A673 (cell line): ENCODE measurements at regions not wholly inside any gene's neighbourhood (a gene's known extent, or its start where the extent isn't known, plus 50 kb on each side); places are given as distances from the start of the nearest gene placed in this dataset.

Experiments
- BruUV-seq: library from RNA; stranded (reverse); fragments of 400-500 nt; replicated peaks from 2 replicates; lab custom pipeline; 2021; lab: Mats Ljungman, UMichigan
- CTCF ChIA-PET: fragments of 300-600 bp; sonication (Branson Sonifier 250); formaldehyde crosslinking; loops from one replicate; lab custom pipeline; 2022; ENCODE audit warnings: antibody characterized with exemption; lab: Charles Lee
- POLR2A ChIA-PET: fragments of 300-600 bp; sonication (Branson Sonifier 250); formaldehyde crosslinking; loops from one replicate; lab custom pipeline; 2022; ENCODE audit warnings: antibody characterized with exemption; ENCODE audit not compliant: low non-redundant PET; lab: Charles Lee
- DNase-seq: peaks from one replicate; pipeline ENCODE4 v3.0.0-alpha.2; 2015; ENCODE audit warnings: low spot score
- H3K27ac ChIP-seq: fragments of 200-600 bp; sonication (generic); 2 replicates; pipeline ENCODE4 v1.5.1; 2016; ENCODE audit warnings: mixed run types, low read depth, mild to moderate bottlenecking, mixed read lengths, antibody characterized with exemption, low read length; ENCODE audit not compliant: poor library complexity, severe bottlenecking
- H3K27me3 ChIP-seq: fragments of 200-600 bp; sonication (generic); replicated peaks from 2 replicates; pipeline ENCODE4 v1.6.1; 2017; ENCODE audit warnings: mixed run types, low read depth, mild to moderate bottlenecking, mixed read lengths, antibody characterized with exemption, low read length; ENCODE audit not compliant: insufficient read depth, poor library complexity
- H3K36me3 ChIP-seq: fragments of 200-600 bp; sonication (generic); 2 replicates; pipeline ENCODE4 v1.6.1; 2016; ENCODE audit warnings: mixed run types, mild to moderate bottlenecking, mixed read lengths, antibody characterized with exemption, low read length; ENCODE audit not compliant: insufficient read depth, poor library complexity, severe bottlenecking
- H3K4me1 ChIP-seq: fragments of 200-600 bp; sonication (generic); 2 replicates; pipeline ENCODE4 v1.6.1; 2017; ENCODE audit warnings: mixed run types, mild to moderate bottlenecking, mixed read lengths, antibody characterized with exemption, low read length; ENCODE audit not compliant: insufficient read depth, poor library complexity, severe bottlenecking
- H3K4me3 ChIP-seq: fragments of 200-600 bp; sonication (generic); 2 replicates; pipeline ENCODE4 v1.5.1; 2016; ENCODE audit warnings: low read depth, mixed run types, mild to moderate bottlenecking, mixed read lengths, low read length; ENCODE audit not compliant: poor library complexity, severe bottlenecking
- H3K9me3 ChIP-seq: fragments of 200-600 bp; sonication (generic); 2 replicates; pipeline ENCODE4 v1.6.1; 2016; ENCODE audit warnings: mixed run types, low read depth, mild to moderate bottlenecking, mixed read lengths, antibody characterized with exemption, low read length; ENCODE audit not compliant: poor library complexity, severe bottlenecking
- EZH2 ChIP-seq: fragments of 200-600 bp; sonication (generic); IDR thresholded peaks from 2 replicates; pipeline ENCODE4 v1.6.1; 2017; ENCODE audit warnings: borderline replicate concordance, low read depth, mild to moderate bottlenecking, mixed read lengths, antibody characterized with exemption, low read length; ENCODE audit not compliant: poor library complexity, severe bottlenecking
- intact Hi-C: fragments of 100-400 bp; cut with micrococcal nuclease; formaldehyde crosslinking; loops from one replicate; pipeline ENCODE4 v1.10.0; 2022; ENCODE audit not compliant: unreplicated experiment
- TF ChIP-seq, protein P1 (sequence below): fragments of 300-800, 200-600 bp; sonication (generic); conservative IDR thresholded peaks from 2 replicates; pipeline ENCODE4 v1.5.1; 2017; ENCODE audit warnings: low read depth, mild to moderate bottlenecking, antibody characterized with exemption, low read length, moderate library complexity, mixed read lengths

DNA sequence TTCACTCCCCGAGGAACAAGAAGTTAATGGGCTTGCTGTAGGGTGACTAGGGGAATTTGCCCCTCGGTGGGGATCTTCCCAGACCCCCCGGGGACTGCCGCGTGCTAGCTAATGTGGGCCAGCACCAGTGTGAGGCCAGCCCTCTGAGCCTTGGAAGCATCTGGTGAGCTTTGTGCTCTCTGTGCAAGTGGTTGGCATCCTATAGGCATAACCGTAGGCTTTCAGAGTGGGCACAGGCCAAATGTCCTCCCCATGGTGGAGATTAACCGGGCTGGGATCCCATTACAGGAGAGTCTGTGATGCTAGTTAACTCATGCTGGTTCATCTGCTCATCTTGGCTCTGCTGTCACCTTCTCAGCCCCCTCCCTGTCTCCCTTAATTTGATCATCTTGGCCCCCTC is 125.7 kb downstream of the TRIM29 start:
- peaks cover 21% of the 10 kb centered on the region for H3K27me3 ChIP-seq
- TF ChIP-seq EZH2: no peak
- TF ChIP-seq, protein P1, sequence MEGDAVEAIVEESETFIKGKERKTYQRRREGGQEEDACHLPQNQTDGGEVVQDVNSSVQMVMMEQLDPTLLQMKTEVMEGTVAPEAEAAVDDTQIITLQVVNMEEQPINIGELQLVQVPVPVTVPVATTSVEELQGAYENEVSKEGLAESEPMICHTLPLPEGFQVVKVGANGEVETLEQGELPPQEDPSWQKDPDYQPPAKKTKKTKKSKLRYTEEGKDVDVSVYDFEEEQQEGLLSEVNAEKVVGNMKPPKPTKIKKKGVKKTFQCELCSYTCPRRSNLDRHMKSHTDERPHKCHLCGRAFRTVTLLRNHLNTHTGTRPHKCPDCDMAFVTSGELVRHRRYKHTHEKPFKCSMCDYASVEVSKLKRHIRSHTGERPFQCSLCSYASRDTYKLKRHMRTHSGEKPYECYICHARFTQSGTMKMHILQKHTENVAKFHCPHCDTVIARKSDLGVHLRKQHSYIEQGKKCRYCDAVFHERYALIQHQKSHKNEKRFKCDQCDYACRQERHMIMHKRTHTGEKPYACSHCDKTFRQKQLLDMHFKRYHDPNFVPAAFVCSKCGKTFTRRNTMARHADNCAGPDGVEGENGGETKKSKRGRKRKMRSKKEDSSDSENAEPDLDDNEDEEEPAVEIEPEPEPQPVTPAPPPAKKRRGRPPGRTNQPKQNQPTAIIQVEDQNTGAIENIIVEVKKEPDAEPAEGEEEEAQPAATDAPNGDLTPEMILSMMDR: no peak
- no peaks in the 10 kb centered on the region for H3K36me3 ChIP-seq
- H3K9me3 ChIP-seq: no peaks in the 10 kb centered on the region
- intact Hi-C loops: loop anchor here (5.0 kb wide), 3 partner anchors 95 to 530 kb away; no protein-coding TSS in a partner anchor
- H3K4me1 ChIP-seq: peaks cover 12% of the 10 kb centered on the region
- no peak overlapping the region for H3K27ac ChIP-seq
- no TSS peak for BruUV-seq
- no peak for DNase-seq
- ChIA-PET POLR2A (no interaction called here), CTCF (no interaction called here)
- no peak overlapping the region for H3K4me3 ChIP-seq

DNA sequence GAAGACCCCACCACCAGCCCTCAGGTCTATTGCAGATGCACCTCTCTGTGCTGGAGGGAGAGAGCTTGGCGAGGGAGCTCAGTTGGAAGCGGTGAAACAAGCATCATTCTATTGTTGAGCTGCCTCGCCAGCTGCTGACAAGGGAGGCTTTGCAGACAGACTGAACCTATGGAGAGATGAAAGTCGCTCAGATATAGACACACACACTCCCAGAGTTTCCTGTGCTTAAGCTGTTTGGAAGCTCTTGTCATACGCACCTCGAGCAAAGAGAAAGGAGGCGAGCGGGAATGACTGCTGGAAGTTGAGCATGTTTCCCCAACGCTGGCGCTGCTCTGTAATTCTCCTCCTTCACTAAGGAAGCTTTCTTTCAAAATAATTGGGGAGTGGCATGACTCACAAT is 126.1 kb downstream of the TRIM29 start:
- TF ChIP-seq, protein P1: no peak
- TF ChIP-seq EZH2: no peak
- intact Hi-C loops: loop anchor here (5.0 kb wide), 3 partner anchors 95 to 530 kb away; no protein-coding TSS in a partner anchor
- BruUV-seq: no TSS peak
- CTCF ChIA-PET: no interaction called here
- Histone ChIP-seq H3K4me1 (peaks cover 12% of the 10 kb centered on the region), H3K27ac (no peak overlapping the region), H3K4me3 (no peak overlapping the region), H3K27me3 (peaks cover 21% of the 10 kb centered on the region), H3K9me3 (no peaks in the 10 kb centered on the region), H3K36me3 (no peaks in the 10 kb centered on the region)
- POLR2A ChIA-PET: no interaction called here
- DNase-seq: peak; percentile 24

DNA sequence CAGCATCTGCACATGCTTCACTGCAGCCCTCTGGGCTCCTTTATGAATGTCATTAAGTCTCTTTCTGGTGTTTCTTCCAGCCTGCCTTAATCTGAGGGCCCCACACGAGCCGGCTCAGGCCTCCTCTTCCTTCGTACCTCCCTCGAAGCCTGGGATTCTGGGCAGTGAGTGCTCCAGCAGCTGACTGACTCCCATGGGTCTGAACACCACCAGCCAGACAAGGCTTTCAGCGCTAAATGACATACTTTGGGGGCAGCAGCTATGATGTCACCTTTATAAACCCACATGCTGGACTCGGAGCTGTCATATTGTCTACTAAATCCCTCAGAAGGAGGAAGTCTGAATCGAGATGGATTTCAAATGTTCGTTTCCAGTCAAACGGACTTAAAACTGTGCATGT is 127.1 kb downstream of the TRIM29 start:
- ChIA-PET CTCF (no interaction called here), POLR2A (no interaction called here)
- no peak for DNase-seq
- no peak for TF ChIP-seq EZH2
- TF ChIP-seq, protein P1: no peak
- intact Hi-C loops: loop anchor here (5.0 kb wide), 3 partner anchors 97 to 528 kb away; no protein-coding TSS in a partner anchor
- no TSS peak for BruUV-seq
- Histone ChIP-seq H3K27ac (no peak overlapping the region), H3K27me3 (peaks cover 18% of the 10 kb centered on the region), H3K4me1 (peaks cover 12% of the 10 kb centered on the region), H3K36me3 (no peaks in the 10 kb centered on the region), H3K9me3 (no peaks in the 10 kb centered on the region), H3K4me3 (no peak overlapping the region)
